Neutrophil (primary cell): ENCODE measurements at regions not wholly inside any gene's neighbourhood (a gene's known extent, or its start where the extent isn't known, plus 50 kb on each side); places are given as distances from the start of the nearest gene placed in this dataset.

Source experiments
- H3K27ac ChIP-seq: fragments of 200-600 bp; sonication (generic); 2 replicates; pipeline ENCODE4 v1.5.1; 2016; ENCODE audit warnings: mild to moderate bottlenecking, moderate library complexity
- H3K27me3 ChIP-seq: fragments of 200-600 bp; sonication (generic); 2 replicates; pipeline ENCODE4 v1.6.0; 2016; ENCODE audit warnings: mild to moderate bottlenecking
- H3K36me3 ChIP-seq: fragments of 200-600 bp; sonication (generic); 2 replicates; pipeline ENCODE4 v1.5.1; 2017
- H3K4me1 ChIP-seq, 2 experiments: fragments of 200-600 bp in 1 of 2; sonication (generic) in 1 of 2; 1 replicate in 1 of 2; 2 replicates in 1 of 2; pipeline versions ENCODE4 v1.5.1 to v1.6.1; 2013 to 2016; ENCODE audit warnings: low read depth in 1 of 2, low read length in 1 of 2, mild to moderate bottlenecking in 1 of 2, moderate library complexity in 1 of 2; ENCODE audit not compliant: control insufficient read depth in 1 of 2, insufficient read depth in 1 of 2
- H3K4me3 ChIP-seq, 2 experiments: fragments of 200-600 bp in 1 of 2; sonication (generic) in 1 of 2; 1 replicate in 1 of 2; 2 replicates in 1 of 2; pipeline ENCODE4 v1.5.1; 2013 to 2016; ENCODE audit warnings: low read depth in 1 of 2, low read length in 1 of 2, mild to moderate bottlenecking in 1 of 2, moderate library complexity in 1 of 2
- H3K9me3 ChIP-seq: fragments of 200-600 bp; sonication (generic); 2 replicates; pipeline ENCODE4 v1.5.1; 2016
- TF ChIP-seq, protein P1 (sequence below): fragments of 200-600 bp; sonication (generic); IDR thresholded peaks from 2 replicates; pipeline ENCODE4 v1.5.1; 2016; ENCODE audit warnings: antibody characterized with exemption

DNA sequence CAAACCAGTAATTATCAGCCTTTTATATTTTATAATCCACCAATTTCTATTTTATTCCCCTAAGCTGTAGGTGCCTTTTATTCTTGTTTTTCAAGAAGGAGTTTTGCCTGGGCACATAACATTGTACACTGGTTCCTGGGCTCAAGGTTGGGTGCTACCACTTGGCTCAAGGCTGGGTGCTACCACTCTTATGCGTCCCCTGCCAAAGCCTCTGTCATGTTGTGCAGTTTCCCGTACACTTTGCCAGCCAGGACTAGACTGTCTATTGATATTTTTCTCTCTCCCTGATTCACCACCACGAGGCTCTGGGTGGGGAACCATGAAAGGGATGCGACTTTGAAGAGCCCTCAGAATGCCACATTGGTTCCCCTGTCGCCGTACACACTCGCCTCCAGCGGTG is 52.5 kb upstream of the VASH1 start:
- Histone ChIP-seq H3K27me3 (no peaks in the 10 kb centered on the region), H3K27ac (no peak overlapping the region), H3K4me3 (no peak overlapping the region), H3K9me3 (no peaks in the 10 kb centered on the region), H3K36me3 (no peaks in the 10 kb centered on the region), H3K4me1 (no peaks in the 10 kb centered on the region)
- TF ChIP-seq, protein P1, sequence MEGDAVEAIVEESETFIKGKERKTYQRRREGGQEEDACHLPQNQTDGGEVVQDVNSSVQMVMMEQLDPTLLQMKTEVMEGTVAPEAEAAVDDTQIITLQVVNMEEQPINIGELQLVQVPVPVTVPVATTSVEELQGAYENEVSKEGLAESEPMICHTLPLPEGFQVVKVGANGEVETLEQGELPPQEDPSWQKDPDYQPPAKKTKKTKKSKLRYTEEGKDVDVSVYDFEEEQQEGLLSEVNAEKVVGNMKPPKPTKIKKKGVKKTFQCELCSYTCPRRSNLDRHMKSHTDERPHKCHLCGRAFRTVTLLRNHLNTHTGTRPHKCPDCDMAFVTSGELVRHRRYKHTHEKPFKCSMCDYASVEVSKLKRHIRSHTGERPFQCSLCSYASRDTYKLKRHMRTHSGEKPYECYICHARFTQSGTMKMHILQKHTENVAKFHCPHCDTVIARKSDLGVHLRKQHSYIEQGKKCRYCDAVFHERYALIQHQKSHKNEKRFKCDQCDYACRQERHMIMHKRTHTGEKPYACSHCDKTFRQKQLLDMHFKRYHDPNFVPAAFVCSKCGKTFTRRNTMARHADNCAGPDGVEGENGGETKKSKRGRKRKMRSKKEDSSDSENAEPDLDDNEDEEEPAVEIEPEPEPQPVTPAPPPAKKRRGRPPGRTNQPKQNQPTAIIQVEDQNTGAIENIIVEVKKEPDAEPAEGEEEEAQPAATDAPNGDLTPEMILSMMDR, result no peak

DNA sequence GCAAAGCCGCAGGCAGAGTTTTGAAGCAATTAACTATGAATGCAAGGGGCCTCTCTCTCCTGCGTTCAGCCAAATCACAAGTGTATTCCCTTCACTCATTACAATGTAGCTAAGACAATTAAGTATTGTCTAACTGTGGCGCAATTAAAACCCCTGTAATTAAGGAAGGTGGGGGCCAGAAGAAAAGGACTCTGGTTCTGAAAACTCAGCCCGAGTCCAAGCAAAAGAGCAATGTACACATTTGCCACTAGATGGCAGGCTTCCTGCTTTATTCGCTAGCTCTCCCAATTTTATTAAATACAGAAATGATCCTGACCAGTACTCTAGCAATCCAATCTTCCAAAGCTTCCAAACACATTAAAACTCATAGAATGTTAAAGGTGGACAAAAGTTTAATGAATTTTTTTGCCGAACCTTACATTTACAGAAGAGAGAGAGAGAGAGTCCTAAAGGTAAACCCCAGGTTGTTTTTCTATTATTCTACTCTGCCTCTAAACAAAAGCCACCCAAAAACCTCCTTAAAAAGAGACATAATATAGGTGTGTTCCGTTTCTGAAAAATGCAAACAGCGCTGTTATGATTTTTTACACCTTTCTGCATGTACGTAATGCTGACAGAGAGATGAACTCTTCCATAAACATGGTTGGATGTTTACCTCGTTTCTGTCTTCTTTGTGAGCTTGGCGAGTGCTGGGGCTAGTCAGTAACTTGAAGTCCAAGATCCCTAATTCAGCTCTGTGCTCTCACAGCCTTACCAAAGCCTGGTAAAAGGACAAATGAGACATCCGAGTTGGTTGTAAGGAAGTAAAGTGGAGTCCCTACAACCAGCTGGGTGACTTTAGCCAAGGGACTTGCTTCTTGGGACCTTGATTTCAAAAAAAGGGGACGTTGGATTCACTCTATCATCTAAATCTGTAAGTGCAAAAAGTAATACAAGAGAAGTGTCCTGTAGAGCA is 50.9 kb upstream of the VASH1 start:
- Histone ChIP-seq H3K4me1 (no peaks in the 10 kb centered on the region), H3K4me3 (no peak overlapping the region), H3K9me3 (no peaks in the 10 kb centered on the region), H3K27me3 (no peaks in the 10 kb centered on the region), H3K27ac (no peak overlapping the region), H3K36me3 (no peaks in the 10 kb centered on the region)
- TF ChIP-seq, protein P1, result peak; percentile 45
